GM21825 (cell line): ENCODE measurements at regions not wholly inside any gene's neighbourhood (a gene's known extent, or its start where the extent isn't known, plus 50 kb on each side); places are given as distances from the start of the nearest gene placed in this dataset.
A peak's percentile ranks its signal among the peaks of the same experiment; 100 is the strongest.

ENCODE experiments used
- ATAC-seq: cut with Tn5 transposase; IDR thresholded peaks from one replicate; pipeline ENCODE4 v1.9.1; 2021; ENCODE audit warnings: mild to moderate bottlenecking, moderate library complexity; ENCODE audit not compliant: unreplicated experiment

GRCh38 chr10:124288928-124289850 lies 129.5 kb downstream of the OAT start:
- ATAC-seq: no peak

- no peak for ATAC-seq
These were observed 130.2 kb downstream of the OAT start for GRCh38 chr10:124288486-124288885.

- no peak for ATAC-seq
These were observed 130.9 kb downstream of the OAT start for GRCh38 chr10:124287791-124288190.

GRCh38 chr10:124287071-124287685 lies 131.5 kb downstream of the OAT start:
- ATAC-seq: no peak

GRCh38 chr10:124286621-124287020 lies 132.1 kb downstream of the OAT start:
- ATAC-seq: no peak

GRCh38 chr10:124285587-124286527 lies 132.9 kb downstream of the OAT start:
- ATAC-seq: peak; percentile 77

GRCh38 chr10:124283949-124284250 lies 134.8 kb downstream of the OAT start:
- ATAC-seq: no peak

- no peak for ATAC-seq
These were observed 135.3 kb downstream of the OAT start for GRCh38 chr10:124283215-124283948.

- no peak for ATAC-seq
These were observed 136.4 kb downstream of the OAT start for GRCh38 chr10:124282326-124282725.

GRCh38 chr10:124281666-124282065 lies 137.1 kb downstream of the OAT start:
- ATAC-seq: no peak

- ATAC-seq: no peak
These were observed 137.8 kb downstream of the OAT start for GRCh38 chr10:124280916-124281315.

- no peak for ATAC-seq
These were observed 138.8 kb downstream of the OAT start for GRCh38 chr10:124279882-124280281.

- ATAC-seq: no peak
These were observed 139.4 kb downstream of the OAT start for GRCh38 chr10:124279298-124279697.

- ATAC-seq: no peak
These were observed 140.4 kb downstream of the OAT start for GRCh38 chr10:124278356-124278755.

GRCh38 chr10:124273141-124273540 lies 145.6 kb downstream of the OAT start:
- ATAC-seq: no peak

GRCh38 chr10:124271676-124272075 lies 147.0 kb downstream of the OAT start:
- no peak for ATAC-seq

GRCh38 chr10:124270530-124271327 lies 148.0 kb downstream of the OAT start:
- ATAC-seq: no peak

GRCh38 chr10:124268976-124269375 lies 149.7 kb downstream of the OAT start:
- ATAC-seq: no peak

GRCh38 chr10:124267911-124268549 lies 150.7 kb downstream of the OAT start:
- ATAC-seq: no peak
